ENCODE measurements at regions not wholly inside any gene's neighbourhood (a gene's known extent, or its start where the extent isn't known, plus 50 kb on each side); places are given as distances from the start of the nearest gene placed in this dataset.

- TF ChIP-seq CTCF (IDR thresholded peaks at IDR 0.05 in 4 of 5, conservative IDR thresholded peaks at IDR 0.05 in 1 of 5) (no peak), POLR2A (IDR thresholded peaks at IDR 0.05) (no peak)
Observed at GRCh38 chr13:85333506-85334020, 465.7 kb downstream of the SLITRK6 start.
